Keratinocyte (primary cell): ENCODE measurements at regions not wholly inside any gene's neighbourhood (a gene's known extent, or its start where the extent isn't known, plus 50 kb on each side); places are given as distances from the start of the nearest gene placed in this dataset.

Source experiments
- DNase-seq: peaks from one replicate; pipeline ENCODE4 v3.0.0-alpha.2; 2011; ENCODE audit warnings: low read depth, missing footprints, low spot score
- FAIRE-seq: peaks from 2 replicates; lab custom pipeline; 2011; peaks lifted over from hg19 to GRCh38; lab: Jason Lieb, UNC
- H2AFZ ChIP-seq: 2 replicates; pipeline ENCODE4 v1.6.0; 2012; ENCODE audit warnings: low read length, control low read depth, inconsistent platforms; ENCODE audit not compliant: control insufficient read depth
- H3K27ac ChIP-seq: 2 replicates; pipeline ENCODE4 v1.5.1; 2011; ENCODE audit warnings: low read length; ENCODE audit not compliant: control insufficient read depth, insufficient read depth
- H3K27me3 ChIP-seq: 3 replicates; pipeline ENCODE4 v1.6.0; 2011; ENCODE audit warnings: low read length; ENCODE audit not compliant: control insufficient read depth, insufficient read depth; ENCODE audit errors: extremely low read depth
- H3K36me3 ChIP-seq, 2 experiments: 2 replicates in 1 of 2; 3 replicates in 1 of 2; pipeline ENCODE4 v1.5.1; 2011; ENCODE audit warnings: low read length in 2 of 2, mild to moderate bottlenecking in 1 of 2; ENCODE audit not compliant: control insufficient read depth in 2 of 2, insufficient read depth in 2 of 2; ENCODE audit errors: extremely low read depth in 1 of 2
- H3K4me1 ChIP-seq: 3 replicates; pipeline ENCODE4 v1.5.1; 2011; ENCODE audit warnings: low read length; ENCODE audit not compliant: control insufficient read depth, insufficient read depth; ENCODE audit errors: extremely low read depth
- H3K4me2 ChIP-seq: 3 replicates; pipeline ENCODE4 v1.6.0; 2011; ENCODE audit warnings: low read depth, low read length; ENCODE audit not compliant: control insufficient read depth, insufficient read depth; ENCODE audit errors: extremely low read depth
- H3K4me3 ChIP-seq, 3 experiments: fragments of 200-600 bp in 1 of 3; sonication (generic) in 1 of 3; 2 replicates in 2 of 3; 3 replicates in 1 of 3; pipeline ENCODE4 v1.5.1; 2011 to 2016; ENCODE audit warnings: low read length in 3 of 3, mild to moderate bottlenecking in 3 of 3, control low read depth in 2 of 3, inconsistent platforms in 1 of 3, low read depth in 1 of 3, mixed read lengths in 1 of 3, mixed run types in 1 of 3, moderate library complexity in 1 of 3; ENCODE audit not compliant: control insufficient read depth in 2 of 3, insufficient read depth in 2 of 3; ENCODE audit errors: extremely low read depth in 1 of 3
- H3K79me2 ChIP-seq: 2 replicates; pipeline ENCODE4 v1.6.0; 2012; ENCODE audit warnings: low read length; ENCODE audit not compliant: control insufficient read depth, insufficient read depth
- H3K9ac ChIP-seq: 3 replicates; pipeline ENCODE4 v1.6.0; 2011; ENCODE audit warnings: low read length; ENCODE audit not compliant: control insufficient read depth, insufficient read depth; ENCODE audit errors: extremely low read depth
- H3K9me1 ChIP-seq: 3 replicates; pipeline ENCODE4 v1.6.0; 2011; ENCODE audit warnings: low read length; ENCODE audit not compliant: control insufficient read depth, insufficient read depth; ENCODE audit errors: extremely low read depth
- H3K9me3 ChIP-seq: 2 replicates; pipeline ENCODE4 v1.5.1; 2012; ENCODE audit warnings: low read depth, low read length; ENCODE audit not compliant: control insufficient read depth
- H4K20me1 ChIP-seq: 3 replicates; pipeline ENCODE4 v1.6.0; 2011; ENCODE audit warnings: low read length; ENCODE audit not compliant: control insufficient read depth, insufficient read depth; ENCODE audit errors: extremely low read depth
- EZH2 ChIP-seq: IDR thresholded peaks from one replicate; pipeline ENCODE4 v1.6.1; 2012; ENCODE audit warnings: inconsistent platforms, mild to moderate bottlenecking, low read length, moderate library complexity
- dilution Hi-C: fragments of 300-500 bp; cut with MboI; formaldehyde crosslinking; loops from one replicate; pipeline ENCODE4 v1.7.0; 2020; ENCODE audit warnings: low sequenced_read_pairs; ENCODE audit not compliant: extremely low pct_ligation_motif_present
- TF ChIP-seq, protein P1 (sequence below), 3 experiments: IDR thresholded peaks in 1 of 3; conservative IDR thresholded peaks in 1 of 3; optimal IDR thresholded peaks in 1 of 3; 2 replicates in 2 of 3; 3 replicates in 1 of 3; pipeline versions ENCODE3 to v1.5.1; 2011; ENCODE audit warnings: low read length in 3 of 3, mild to moderate bottlenecking in 3 of 3, moderate library complexity in 2 of 3, control low read depth in 1 of 3, inconsistent platforms in 1 of 3; ENCODE audit not compliant: insufficient read depth in 2 of 3; ENCODE audit errors: extremely low read depth in 1 of 3

DNA sequence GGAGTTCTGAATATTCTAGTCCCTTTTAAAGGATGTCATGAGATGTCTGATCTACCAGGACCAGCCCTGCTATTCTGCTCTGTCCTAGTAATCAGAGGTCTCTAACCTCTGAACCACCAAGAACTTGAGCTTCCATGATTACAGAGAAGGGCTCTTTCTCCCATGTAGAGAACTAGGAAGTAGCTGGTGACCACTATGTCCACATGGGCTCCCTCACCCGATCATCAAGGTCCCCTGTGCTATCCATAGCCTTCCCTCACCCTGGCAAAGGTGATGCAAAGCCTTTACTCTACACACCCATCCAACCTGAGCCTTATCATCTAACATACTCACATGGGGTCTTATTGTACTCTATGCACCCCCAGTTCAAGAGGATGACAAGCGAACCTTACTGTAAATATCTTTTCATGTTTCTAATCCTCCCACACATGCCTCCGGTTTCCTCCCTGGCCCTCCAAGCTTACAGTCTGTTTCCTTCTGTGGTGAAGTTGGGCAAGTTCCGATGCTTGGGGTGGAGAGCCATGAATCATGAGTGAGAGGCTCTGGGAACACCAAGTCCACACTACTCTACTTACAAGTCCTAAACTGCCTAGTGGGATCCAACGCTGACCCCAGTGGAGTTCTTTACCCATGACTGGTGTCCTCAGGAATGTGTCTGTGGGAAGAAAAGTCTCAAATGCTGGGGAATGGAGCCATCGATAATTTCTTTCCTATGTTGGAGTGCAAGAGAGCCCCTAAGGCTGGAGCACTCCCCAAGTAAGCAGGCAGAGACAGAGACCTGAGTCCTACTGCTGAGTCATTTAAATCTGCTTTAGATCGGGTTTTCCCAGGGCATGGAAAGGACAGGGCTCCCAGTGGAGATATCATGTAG, 73.3 kb upstream of the KLF7 start:
- H3K9me1 ChIP-seq, result no peaks in the 10 kb centered on the region
- peak; percentile 100 for FAIRE-seq
- H3K4me3 ChIP-seq, result peak overlapping the region; percentile 67 to 86 (median 82)
- H3K4me1 ChIP-seq, result peaks cover 56% of the 10 kb centered on the region
- TF ChIP-seq, protein P1, sequence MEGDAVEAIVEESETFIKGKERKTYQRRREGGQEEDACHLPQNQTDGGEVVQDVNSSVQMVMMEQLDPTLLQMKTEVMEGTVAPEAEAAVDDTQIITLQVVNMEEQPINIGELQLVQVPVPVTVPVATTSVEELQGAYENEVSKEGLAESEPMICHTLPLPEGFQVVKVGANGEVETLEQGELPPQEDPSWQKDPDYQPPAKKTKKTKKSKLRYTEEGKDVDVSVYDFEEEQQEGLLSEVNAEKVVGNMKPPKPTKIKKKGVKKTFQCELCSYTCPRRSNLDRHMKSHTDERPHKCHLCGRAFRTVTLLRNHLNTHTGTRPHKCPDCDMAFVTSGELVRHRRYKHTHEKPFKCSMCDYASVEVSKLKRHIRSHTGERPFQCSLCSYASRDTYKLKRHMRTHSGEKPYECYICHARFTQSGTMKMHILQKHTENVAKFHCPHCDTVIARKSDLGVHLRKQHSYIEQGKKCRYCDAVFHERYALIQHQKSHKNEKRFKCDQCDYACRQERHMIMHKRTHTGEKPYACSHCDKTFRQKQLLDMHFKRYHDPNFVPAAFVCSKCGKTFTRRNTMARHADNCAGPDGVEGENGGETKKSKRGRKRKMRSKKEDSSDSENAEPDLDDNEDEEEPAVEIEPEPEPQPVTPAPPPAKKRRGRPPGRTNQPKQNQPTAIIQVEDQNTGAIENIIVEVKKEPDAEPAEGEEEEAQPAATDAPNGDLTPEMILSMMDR (optimal IDR thresholded peaks at IDR 0.05 in 1 of 3, IDR thresholded peaks at IDR 0.05 in 1 of 3, conservative IDR thresholded peaks at IDR 0.05 in 1 of 3; ENCODE audit: extremely low read depth in 1 of 3, insufficient read depth in 2 of 3, low read length in 3 of 3), result no peak
- no peak for TF ChIP-seq EZH2
- H3K9ac ChIP-seq, result peak overlapping the region; percentile 96
- H3K79me2 ChIP-seq, result peaks cover 38% of the 10 kb centered on the region
- peak; percentile 99 for DNase-seq
- no peaks in the 10 kb centered on the region for H4K20me1 ChIP-seq
- no peaks in the 10 kb centered on the region for H3K27me3 ChIP-seq
- peak overlapping the region; percentile 100 for H3K27ac ChIP-seq
- peaks cover 3 to 5% of the 10 kb centered on the region in 2 experiments for H3K36me3 ChIP-seq
- dilution Hi-C loops, result no loop called here
- H3K9me3 ChIP-seq, result no peaks in the 10 kb centered on the region
- H3K4me2 ChIP-seq, result peak overlapping the region; percentile 88
- H2AFZ ChIP-seq, result no peak overlapping the region

DNA sequence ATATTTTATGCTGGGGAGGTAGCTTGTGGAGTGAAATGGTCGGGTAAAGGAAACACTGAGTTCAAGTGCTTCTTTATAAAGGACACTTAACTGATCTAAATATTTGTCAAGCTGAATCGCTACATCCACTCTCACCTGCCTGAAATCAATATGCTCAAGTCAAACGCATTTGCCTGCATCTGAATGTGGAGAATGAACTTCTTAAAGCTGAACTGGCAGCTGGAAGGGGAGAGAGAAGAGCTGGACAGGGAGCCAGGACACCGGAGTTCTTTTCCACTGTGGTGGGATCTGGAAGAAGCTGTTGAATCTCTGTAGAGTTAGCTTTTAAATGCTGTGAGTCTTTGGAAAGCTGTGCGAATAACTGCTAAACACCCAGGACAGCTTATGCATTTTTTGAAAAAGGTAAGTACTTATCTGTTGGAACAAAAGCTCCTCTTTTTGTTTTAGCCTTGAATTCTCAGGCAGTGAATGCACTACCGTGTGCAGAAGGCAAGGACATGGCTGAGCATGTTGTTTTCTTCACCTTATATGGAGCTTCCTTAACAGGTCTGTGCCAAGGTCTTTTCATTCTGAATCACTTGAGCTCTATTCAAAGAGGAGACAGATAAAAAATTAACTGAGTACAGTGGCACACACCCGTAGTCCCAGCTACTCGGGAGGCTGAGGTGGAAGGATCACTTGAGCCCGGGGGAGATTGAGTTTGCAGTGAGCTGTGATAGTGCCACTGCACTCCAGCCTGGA, 74.2 kb upstream of the KLF7 start:
- Histone ChIP-seq H3K27ac (peak overlapping the region; percentile 100), H3K4me1 (peaks cover 57% of the 10 kb centered on the region), H3K4me2 (peak overlapping the region; percentile 88), H3K9ac (peak overlapping the region; percentile 96), H3K9me3 (no peaks in the 10 kb centered on the region), H3K27me3 (no peaks in the 10 kb centered on the region), H3K4me3 (peak overlapping the region; percentile 67 to 86 (median 82)), H3K9me1 (no peaks in the 10 kb centered on the region), H4K20me1 (no peaks in the 10 kb centered on the region), H3K36me3 (peaks cover 5% of the 10 kb centered on the region in 2 experiments), H2AFZ (no peak overlapping the region), H3K79me2 (peaks cover 38% of the 10 kb centered on the region)
- DNase-seq, result no peak
- no peak for TF ChIP-seq EZH2
- TF ChIP-seq, protein P1 (optimal IDR thresholded peaks at IDR 0.05 in 1 of 3, IDR thresholded peaks at IDR 0.05 in 1 of 3, conservative IDR thresholded peaks at IDR 0.05 in 1 of 3; ENCODE audit: extremely low read depth in 1 of 3, insufficient read depth in 2 of 3, low read length in 3 of 3), result no peak
- dilution Hi-C loops, result no loop called here
- peak; percentile 97 for FAIRE-seq
